ENCODE measurements at regions not wholly inside any gene's neighbourhood (a gene's known extent, or its start where the extent isn't known, plus 50 kb on each side); places are given as distances from the start of the nearest gene placed in this dataset.

- no peak for TF ChIP-seq CTCF (IDR thresholded peaks at IDR 0.05; ENCODE audit: control insufficient read depth, extremely low read depth, insufficient read depth)
- DNase-seq (ENCODE audit: low read depth): no peak
Measured at GRCh38 chr14:98579140-98579539, 692.9 kb downstream of the BCL11B start.

GRCh38 chr14:98580131-98580678 lies 691.8 kb downstream of the BCL11B start:
- TF ChIP-seq CTCF (IDR thresholded peaks at IDR 0.05; ENCODE audit: control insufficient read depth, extremely low read depth, insufficient read depth): no peak
- no peak for DNase-seq (ENCODE audit: low read depth)
- H3K4me3 ChIP-seq (ENCODE audit: low read depth, low read length): no peak overlapping the region

More at GRCh38 chr14:98579140-98579539, 692.9 kb downstream of the BCL11B start:
- no peak overlapping the region for H3K4me3 ChIP-seq (ENCODE audit: low read depth, low read length)

- no peak for TF ChIP-seq CTCF (IDR thresholded peaks at IDR 0.05; ENCODE audit: control insufficient read depth, extremely low read depth, insufficient read depth)
- no peak overlapping the region for H3K4me3 ChIP-seq (ENCODE audit: low read depth, low read length)
- DNase-seq (ENCODE audit: low read depth): no peak
Measured at GRCh38 chr14:98582276-98582675, 689.7 kb downstream of the BCL11B start.

GRCh38 chr14:98591161-98591560 lies 680.8 kb downstream of the BCL11B start:
- DNase-seq (ENCODE audit: low read depth): no peak
- H3K4me3 ChIP-seq (ENCODE audit: low read depth, low read length): no peak overlapping the region
- no peak for TF ChIP-seq CTCF (IDR thresholded peaks at IDR 0.05; ENCODE audit: control insufficient read depth, extremely low read depth, insufficient read depth)

- TF ChIP-seq CTCF (IDR thresholded peaks at IDR 0.05; ENCODE audit: control insufficient read depth, extremely low read depth, insufficient read depth): no peak
- H3K4me3 ChIP-seq (ENCODE audit: low read depth, low read length): no peak overlapping the region
- no peak for DNase-seq (ENCODE audit: low read depth)
Measured at GRCh38 chr14:98592611-98593170, 679.3 kb downstream of the BCL11B start.

- DNase-seq (ENCODE audit: low read depth): no peak
- H3K4me3 ChIP-seq (ENCODE audit: low read depth, low read length): no peak overlapping the region
- TF ChIP-seq CTCF (IDR thresholded peaks at IDR 0.05; ENCODE audit: control insufficient read depth, extremely low read depth, insufficient read depth): no peak
Measured at GRCh38 chr14:98593361-98593761, 678.6 kb downstream of the BCL11B start.

- H3K4me3 ChIP-seq (ENCODE audit: low read depth, low read length): no peak overlapping the region
- no peak for TF ChIP-seq CTCF (IDR thresholded peaks at IDR 0.05; ENCODE audit: control insufficient read depth, extremely low read depth, insufficient read depth)
- DNase-seq (ENCODE audit: low read depth): no peak
Measured at GRCh38 chr14:98594156-98594555, 677.8 kb downstream of the BCL11B start.

Measured in LNCaP clone FGC (cell line).